ENCODE measurements at regions not wholly inside any gene's neighbourhood (a gene's known extent, or its start where the extent isn't known, plus 50 kb on each side); places are given as distances from the start of the nearest gene placed in this dataset.

- no peak for DNase-seq (ENCODE audit: low read depth, low spot score)
These were observed 183.8 kb downstream of the CCDC59 start for GRCh38 chr12:82174383-82174782.

GRCh38 chr12:82149045-82149444 is 209.1 kb downstream of the CCDC59 start:
- DNase-seq (ENCODE audit: low read depth, low spot score) = no peak

GRCh38 chr12:82146740-82147139 is 211.4 kb downstream of the CCDC59 start:
- no peak for DNase-seq (ENCODE audit: low read depth, low spot score)

- no peak for DNase-seq (ENCODE audit: low read depth, low spot score)
These were observed 213.7 kb downstream of the CCDC59 start for GRCh38 chr12:82144505-82144904.

- no peak for DNase-seq (ENCODE audit: low read depth, low spot score)
These were observed 225.8 kb downstream of the CCDC59 start for GRCh38 chr12:82132390-82132789.

- DNase-seq (ENCODE audit: low read depth, low spot score) = no peak
These were observed 227.4 kb downstream of the CCDC59 start for GRCh38 chr12:82130762-82131161.

- no peak for DNase-seq (ENCODE audit: low read depth, low spot score)
These were observed 233.3 kb downstream of the CCDC59 start for GRCh38 chr12:82124711-82125380.

GRCh38 chr12:82121545-82121944 is 236.6 kb downstream of the CCDC59 start:
- no peak for DNase-seq (ENCODE audit: low read depth, low spot score)

GRCh38 chr12:82120901-82121300 is 237.3 kb downstream of the CCDC59 start:
- no peak for DNase-seq (ENCODE audit: low read depth, low spot score)

- no peak for DNase-seq (ENCODE audit: low read depth, low spot score)
These were observed 248.9 kb downstream of the CCDC59 start for GRCh38 chr12:82109243-82109642.

GRCh38 chr12:82108615-82109014 is 249.6 kb downstream of the CCDC59 start:
- DNase-seq (ENCODE audit: low read depth, low spot score) = no peak

- DNase-seq (ENCODE audit: low read depth, low spot score) = no peak
These were observed 259.0 kb downstream of the CCDC59 start for GRCh38 chr12:82099216-82099615.

- DNase-seq (ENCODE audit: low read depth, low spot score) = no peak
These were observed 260.3 kb downstream of the CCDC59 start for GRCh38 chr12:82097877-82098276.

- no peak for DNase-seq (ENCODE audit: low read depth, low spot score)
These were observed 260.7 kb downstream of the CCDC59 start for GRCh38 chr12:82097438-82097837.

GRCh38 chr12:82090165-82090564 is 268.0 kb downstream of the CCDC59 start:
- no peak for DNase-seq (ENCODE audit: low read depth, low spot score)

GRCh38 chr12:82089369-82090121 is 268.6 kb downstream of the CCDC59 start:
- DNase-seq (ENCODE audit: low read depth, low spot score) = no peak

GRCh38 chr12:82082501-82082900 is 275.7 kb downstream of the CCDC59 start:
- DNase-seq (ENCODE audit: low read depth, low spot score) = no peak

- no peak for DNase-seq (ENCODE audit: low read depth, low spot score)
These were observed 288.2 kb downstream of the CCDC59 start for GRCh38 chr12:82069931-82070514.

GRCh38 chr12:82058197-82058596 is 299.0 kb upstream of the PPFIA2 start:
- no peak for DNase-seq (ENCODE audit: low read depth, low spot score)

- no peak for DNase-seq (ENCODE audit: low read depth, low spot score)
These were observed 298.6 kb upstream of the PPFIA2 start for GRCh38 chr12:82057770-82058169.

GRCh38 chr12:82055391-82055790 is 296.2 kb upstream of the PPFIA2 start:
- DNase-seq (ENCODE audit: low read depth, low spot score) = no peak

- DNase-seq (ENCODE audit: low read depth, low spot score) = no peak
These were observed 295.4 kb upstream of the PPFIA2 start for GRCh38 chr12:82054566-82054965.

GRCh38 chr12:82047446-82047845 is 288.3 kb upstream of the PPFIA2 start:
- DNase-seq (ENCODE audit: low read depth, low spot score) = no peak

Data from smooth muscle cell of the brain vasculature (primary cell).